ENCODE measurements at regions not wholly inside any gene's neighbourhood (a gene's known extent, or its start where the extent isn't known, plus 50 kb on each side); places are given as distances from the start of the nearest gene placed in this dataset.

DNA sequence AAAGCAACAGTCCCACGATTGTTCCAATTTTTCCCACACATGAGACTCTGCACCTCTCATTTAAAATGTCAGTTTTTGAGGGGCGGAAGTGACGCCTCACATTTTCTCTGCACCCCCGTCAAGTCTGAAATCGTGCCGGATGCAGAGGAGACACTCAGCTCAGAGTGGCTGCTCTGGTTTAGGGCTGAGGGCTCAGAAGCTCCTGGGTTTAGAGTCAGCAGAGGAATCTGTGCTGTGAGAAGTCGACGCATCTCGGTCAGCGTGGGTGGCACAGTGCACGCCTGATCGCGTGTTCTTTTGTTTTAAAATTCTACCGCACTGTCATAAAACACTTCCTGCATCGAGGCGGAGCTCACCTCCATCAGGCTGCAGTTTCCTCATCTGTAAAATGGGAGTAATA is 116.7 kb upstream of the ADRA2C start:
- Histone ChIP-seq H3K27me3 (ENCODE audit: control insufficient read depth in 1 of 2, insufficient read depth in 2 of 2, low read length in 2 of 2) (no peaks in the 10 kb centered on the region), H3K27ac (ENCODE audit: low read depth in 1 of 2, low read length in 2 of 2) (no peak overlapping the region), H3K4me1 (ENCODE audit: insufficient read depth, low read length) (no peaks in the 10 kb centered on the region), H3K4me3 (ENCODE audit: low read length) (no peak overlapping the region), H3K9me3 (ENCODE audit: control insufficient read depth in 1 of 2, insufficient read depth in 1 of 2, low read length in 2 of 2) (peaks cover 0 to 21% of the 10 kb centered on the region in 2 experiments), H3K36me3 (ENCODE audit: insufficient read depth, low read length) (no peaks in the 10 kb centered on the region)
- CTCF ChIA-PET: no interaction called here
- Mint-ChIP-seq H3K27me3 (no peaks in the 10 kb centered on the region), H3K9me3 (no peaks in the 10 kb centered on the region), H3K36me3 (ENCODE audit: low read depth) (no peaks in the 10 kb centered on the region), H3K4me1 (ENCODE audit: low read depth) (no peaks in the 10 kb centered on the region), H3K27ac (no peak overlapping the region), H3K4me3 (no peak overlapping the region)
- TF ChIP-seq, protein P1, sequence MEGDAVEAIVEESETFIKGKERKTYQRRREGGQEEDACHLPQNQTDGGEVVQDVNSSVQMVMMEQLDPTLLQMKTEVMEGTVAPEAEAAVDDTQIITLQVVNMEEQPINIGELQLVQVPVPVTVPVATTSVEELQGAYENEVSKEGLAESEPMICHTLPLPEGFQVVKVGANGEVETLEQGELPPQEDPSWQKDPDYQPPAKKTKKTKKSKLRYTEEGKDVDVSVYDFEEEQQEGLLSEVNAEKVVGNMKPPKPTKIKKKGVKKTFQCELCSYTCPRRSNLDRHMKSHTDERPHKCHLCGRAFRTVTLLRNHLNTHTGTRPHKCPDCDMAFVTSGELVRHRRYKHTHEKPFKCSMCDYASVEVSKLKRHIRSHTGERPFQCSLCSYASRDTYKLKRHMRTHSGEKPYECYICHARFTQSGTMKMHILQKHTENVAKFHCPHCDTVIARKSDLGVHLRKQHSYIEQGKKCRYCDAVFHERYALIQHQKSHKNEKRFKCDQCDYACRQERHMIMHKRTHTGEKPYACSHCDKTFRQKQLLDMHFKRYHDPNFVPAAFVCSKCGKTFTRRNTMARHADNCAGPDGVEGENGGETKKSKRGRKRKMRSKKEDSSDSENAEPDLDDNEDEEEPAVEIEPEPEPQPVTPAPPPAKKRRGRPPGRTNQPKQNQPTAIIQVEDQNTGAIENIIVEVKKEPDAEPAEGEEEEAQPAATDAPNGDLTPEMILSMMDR (IDR thresholded peaks at IDR 0.05): no peak
- intact Hi-C loops (cut with DNase I, micrococcal nuclease): no loop called here
- DNase-seq (no peak), ATAC-seq (ENCODE audit: poor library complexity) (no peak)
- POLR2A ChIA-PET: no interaction called here

DNA sequence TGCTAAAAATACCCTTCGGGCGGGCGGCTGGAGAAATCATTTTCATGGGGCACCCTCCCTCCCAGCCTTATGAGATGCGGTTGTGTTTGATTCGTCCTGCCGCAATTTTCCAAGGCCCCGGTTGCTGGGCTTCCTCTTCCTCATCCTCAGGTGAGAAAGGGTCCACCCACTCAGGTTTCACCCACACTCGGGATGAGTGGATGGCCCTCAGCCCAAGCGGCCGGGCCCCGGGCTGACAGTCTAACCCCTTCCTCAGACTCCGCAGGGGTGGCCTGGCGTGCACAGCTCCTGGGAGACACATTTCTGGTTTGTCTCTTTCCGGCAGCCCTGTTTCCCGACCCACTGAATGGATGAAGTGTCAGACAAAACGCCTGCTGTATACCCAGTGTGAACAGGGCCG is 116.5 kb upstream of the LRPAP1 start:
- no peaks in the 10 kb centered on the region for H3K36me3 Mint-ChIP-seq (ENCODE audit: low read depth)
- Histone ChIP-seq H3K36me3 (ENCODE audit: insufficient read depth, low read length) (no peaks in the 10 kb centered on the region), H3K27me3 (ENCODE audit: control insufficient read depth in 1 of 2, insufficient read depth in 2 of 2, low read length in 2 of 2) (no peaks in the 10 kb centered on the region), H3K4me3 (ENCODE audit: low read length) (no peak overlapping the region), H3K9me3 (ENCODE audit: control insufficient read depth in 1 of 2, insufficient read depth in 1 of 2, low read length in 2 of 2) (peaks cover 0 to 21% of the 10 kb centered on the region in 2 experiments), H3K4me1 (ENCODE audit: insufficient read depth, low read length) (no peaks in the 10 kb centered on the region), H3K27ac (ENCODE audit: low read depth in 1 of 2, low read length in 2 of 2) (no peak overlapping the region)
- intact Hi-C loops (cut with DNase I, micrococcal nuclease): no loop called here
- DNase-seq (no peak), ATAC-seq (ENCODE audit: poor library complexity) (no peak)
- H3K4me3 Mint-ChIP-seq: no peak overlapping the region
- no peaks in the 10 kb centered on the region for H3K27me3 Mint-ChIP-seq
- ChIA-PET POLR2A (no interaction called here), CTCF (no interaction called here)
- no peaks in the 10 kb centered on the region for H3K4me1 Mint-ChIP-seq (ENCODE audit: low read depth)
- H3K9me3 Mint-ChIP-seq: no peaks in the 10 kb centered on the region
- TF ChIP-seq, protein P1 (IDR thresholded peaks at IDR 0.05): no peak
- no peak overlapping the region for H3K27ac Mint-ChIP-seq

DNA sequence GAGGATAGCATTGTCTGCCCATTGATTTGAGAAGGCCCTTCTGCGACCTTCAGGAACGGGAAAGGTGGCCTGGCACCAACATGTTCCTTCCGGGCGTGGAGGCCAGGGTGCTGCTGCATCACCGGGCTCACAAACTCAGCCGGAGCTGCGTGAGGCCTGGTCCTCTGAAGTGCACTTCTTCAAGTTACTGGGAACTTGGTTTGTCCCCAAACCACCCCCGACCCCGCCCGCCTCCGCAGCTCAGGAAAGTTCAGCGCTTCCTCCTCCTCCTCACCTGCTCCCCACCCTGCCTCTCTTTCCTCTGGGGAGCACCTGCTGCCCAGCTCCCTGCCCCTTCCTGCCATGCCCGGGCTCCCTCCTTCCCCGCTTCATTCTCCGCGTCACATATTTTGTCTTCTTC is 116.0 kb upstream of the LRPAP1 start:
- Histone ChIP-seq H3K27me3 (ENCODE audit: control insufficient read depth in 1 of 2, insufficient read depth in 2 of 2, low read length in 2 of 2) (no peaks in the 10 kb centered on the region), H3K27ac (ENCODE audit: low read depth in 1 of 2, low read length in 2 of 2) (no peak overlapping the region), H3K36me3 (ENCODE audit: insufficient read depth, low read length) (no peaks in the 10 kb centered on the region), H3K4me1 (ENCODE audit: insufficient read depth, low read length) (no peaks in the 10 kb centered on the region), H3K4me3 (ENCODE audit: low read length) (no peak overlapping the region), H3K9me3 (ENCODE audit: control insufficient read depth in 1 of 2, insufficient read depth in 1 of 2, low read length in 2 of 2) (peaks cover 0 to 25% of the 10 kb centered on the region in 2 experiments)
- Mint-ChIP-seq H3K27ac (no peak overlapping the region), H3K36me3 (ENCODE audit: low read depth) (no peaks in the 10 kb centered on the region), H3K9me3 (no peaks in the 10 kb centered on the region), H3K27me3 (no peaks in the 10 kb centered on the region), H3K4me3 (no peak overlapping the region), H3K4me1 (ENCODE audit: low read depth) (no peaks in the 10 kb centered on the region)
- TF ChIP-seq, protein P1 (IDR thresholded peaks at IDR 0.05): no peak
- DNase-seq (no peak), ATAC-seq (ENCODE audit: poor library complexity) (no peak)
- CTCF ChIA-PET: no interaction called here
- POLR2A ChIA-PET: no interaction called here
- intact Hi-C loops (cut with DNase I, micrococcal nuclease): no loop called here
